Effector CD8-positive, alpha-beta T cell (primary cell): ENCODE measurements at regions not wholly inside any gene's neighbourhood (a gene's known extent, or its start where the extent isn't known, plus 50 kb on each side); places are given as distances from the start of the nearest gene placed in this dataset.
"Not testable (repeated sequence)": the region's sequence is repeated elsewhere in the genome, so short reads cannot be mapped to it uniquely, and the experiment has no call there.

Experiments used
- DNase-seq: peaks from one replicate; lab custom pipeline; 2025; lab: John Stamatoyannopoulos, UW

- no peak for DNase-seq
Measured at GRCh38 chr15:95138604-95139270, 907.4 kb downstream of the MCTP2 start.

- no peak for DNase-seq
Measured at GRCh38 chr15:95141486-95141885, 910.1 kb downstream of the MCTP2 start.

GRCh38 chr15:95142531-95142930, 911.2 kb downstream of the MCTP2 start:
- DNase-seq: no peak

GRCh38 chr15:95146481-95146880, 915.1 kb downstream of the MCTP2 start:
- no peak for DNase-seq

- no peak for DNase-seq
Measured at GRCh38 chr15:95148183-95148582, 916.8 kb downstream of the MCTP2 start.

- DNase-seq: no peak
Measured at GRCh38 chr15:95149036-95149435, 917.7 kb downstream of the MCTP2 start.

GRCh38 chr15:95149771-95150170, 918.4 kb downstream of the MCTP2 start:
- no peak for DNase-seq

- DNase-seq: no peak
Measured at GRCh38 chr15:95150466-95150865, 919.1 kb downstream of the MCTP2 start.

GRCh38 chr15:95152741-95153140, 921.4 kb downstream of the MCTP2 start:
- DNase-seq: no peak

- not testable (repeated sequence) for DNase-seq
Measured at GRCh38 chr15:95153201-95153600, 921.8 kb downstream of the MCTP2 start.

- no peak for DNase-seq
Measured at GRCh38 chr15:95160316-95160715, 929.0 kb downstream of the MCTP2 start.

GRCh38 chr15:95162069-95162468, 930.7 kb downstream of the MCTP2 start:
- no peak for DNase-seq

GRCh38 chr15:95162531-95162930, 931.2 kb downstream of the MCTP2 start:
- no peak for DNase-seq

GRCh38 chr15:95162967-95163531, 931.7 kb downstream of the MCTP2 start:
- DNase-seq: no peak

GRCh38 chr15:95168152-95168551, 936.8 kb downstream of the MCTP2 start:
- no peak for DNase-seq

GRCh38 chr15:95168951-95169431, 937.6 kb downstream of the MCTP2 start:
- no peak for DNase-seq

- no peak for DNase-seq
Measured at GRCh38 chr15:95169541-95170459, 938.4 kb downstream of the MCTP2 start.

- DNase-seq: no peak
Measured at GRCh38 chr15:95170561-95171380, 939.4 kb downstream of the MCTP2 start.

GRCh38 chr15:95171564-95171963, 940.2 kb downstream of the MCTP2 start:
- DNase-seq: no peak

GRCh38 chr15:95174301-95175259, 943.2 kb downstream of the MCTP2 start:
- no peak for DNase-seq
